B cell (primary cell): ENCODE measurements at regions not wholly inside any gene's neighbourhood (a gene's known extent, or its start where the extent isn't known, plus 50 kb on each side); places are given as distances from the start of the nearest gene placed in this dataset.

Experiments
- ATAC-seq: fragments of 200-7000 bp; cut with Tn5 transposase; one replicate; pipeline ENCODE4 v1.10.0; 2021; ENCODE audit warnings: low read depth, mild to moderate bottlenecking, moderate number of reproducible peaks, moderate library complexity
- CTCF ChIA-PET: fragments of 350-600 bp; sonication (Branson Sonifier 250); formaldehyde crosslinking; loops from one replicate; lab custom pipeline; 2021; ENCODE audit warnings: antibody characterized with exemption, inconsistent platforms; lab: Charles Lee
- POLR2A ChIA-PET: fragments of 350-600 bp; sonication (Branson Sonifier 250); formaldehyde crosslinking; loops from one replicate; lab custom pipeline; 2021; ENCODE audit warnings: antibody characterized with exemption; lab: Charles Lee
- DNase-seq: peaks from one replicate; pipeline ENCODE4 v3.0.0; 2013
- H2AFZ ChIP-seq: 2 replicates; pipeline ENCODE4 v1.6.1; 2012; ENCODE audit warnings: mild to moderate bottlenecking, low read depth, low read length; ENCODE audit not compliant: insufficient read depth, poor library complexity, severe bottlenecking
- H3K27ac ChIP-seq, 2 donors: 1 replicate in 1 of 2; 2 replicates in 1 of 2; pipeline ENCODE4 v1.5.1; 2012 to 2013; ENCODE audit warnings: low read length in 2 of 2, mild to moderate bottlenecking in 2 of 2, moderate library complexity in 1 of 2
- H3K27me3 ChIP-seq, 4 experiments: fragments of 200-600 bp in 1 of 4; sonication (generic) in 1 of 4; replicated peaks in 1 of 4; 1 replicate in 2 of 4; 2 replicates in 2 of 4; pipeline versions ENCODE4 v1.6.1 to v1.7.0; 2013 to 2016; ENCODE audit warnings: low read length in 3 of 4, mild to moderate bottlenecking in 2 of 4, mixed read lengths in 1 of 4, moderate library complexity in 1 of 4; ENCODE audit not compliant: insufficient read depth in 4 of 4, control insufficient read depth in 3 of 4; ENCODE audit errors: control extremely low read depth in 1 of 4
- H3K36me3 ChIP-seq, 2 experiments: replicated peaks in 1 of 2; 1 replicate in 1 of 2; 2 replicates in 1 of 2; pipeline versions ENCODE4 v1.6.1 to v1.7.1; 2013; ENCODE audit warnings: low read length in 1 of 2; ENCODE audit not compliant: insufficient read depth in 2 of 2, control insufficient read depth in 1 of 2; ENCODE audit errors: control extremely low read depth in 1 of 2, extremely low read depth in 1 of 2
- H3K4me1 ChIP-seq, 2 donors: fragments of 200-600 bp in 1 of 2; sonication (generic) in 1 of 2; 1 replicate in 1 of 2; 2 replicates in 1 of 2; pipeline versions ENCODE4 v1.5.1 to v1.6.1; 2013 to 2017; ENCODE audit warnings: low read length in 2 of 2; ENCODE audit not compliant: control insufficient read depth in 2 of 2, insufficient read depth in 2 of 2
- H3K4me2 ChIP-seq: replicated peaks from 2 replicates; pipeline ENCODE3; 2012; ENCODE audit warnings: mild to moderate bottlenecking, low read depth, low read length; ENCODE audit not compliant: poor library complexity, severe bottlenecking
- H3K4me3 ChIP-seq, 5 experiments: fragments of 200-600 bp in 1 of 5; sonication (generic) in 1 of 5; 1 replicate in 3 of 5; 2 replicates in 2 of 5; pipeline versions ENCODE4 v1.5.1 to v1.7.0; 2011 to 2016; ENCODE audit warnings: low read length in 4 of 5, mild to moderate bottlenecking in 4 of 5, low read depth in 2 of 5, control low read depth in 1 of 5, moderate library complexity in 1 of 5; ENCODE audit not compliant: insufficient read depth in 1 of 5; ENCODE audit errors: control extremely low read depth in 1 of 5, extremely low read depth in 1 of 5
- H3K79me2 ChIP-seq: fragments of 200-600 bp; sonication (generic); one replicate; pipeline ENCODE4 v1.6.0; 2016; ENCODE audit warnings: low read length; ENCODE audit not compliant: control insufficient read depth, insufficient read depth
- H3K9ac ChIP-seq: fragments of 200-600 bp; sonication (generic); 2 replicates; pipeline ENCODE4 v1.6.1; 2017; ENCODE audit warnings: mild to moderate bottlenecking, low read length, moderate library complexity
- H3K9me3 ChIP-seq, 3 donors: one replicate each; pipeline versions ENCODE4 v1.6.1 to v1.7.1; 2013; ENCODE audit warnings: low read length in 2 of 3; ENCODE audit not compliant: control insufficient read depth in 2 of 3, insufficient read depth in 1 of 3; ENCODE audit errors: control extremely low read depth in 1 of 3
- H4K20me1 ChIP-seq: 2 replicates; pipeline ENCODE4 v1.6.0; 2012; ENCODE audit warnings: mild to moderate bottlenecking, low read length; ENCODE audit not compliant: insufficient read depth, control insufficient read depth, poor library complexity, severe bottlenecking
- H3K27ac Mint-ChIP-seq: one replicate; pipeline ENCODE4 v1.8.0; 2021; ENCODE audit warnings: mixed read lengths
- H3K27me3 Mint-ChIP-seq: one replicate; pipeline ENCODE4 v1.8.0; 2021; ENCODE audit warnings: mixed read lengths
- H3K4me1 Mint-ChIP-seq: one replicate; pipeline ENCODE4 v1.8.0; 2021; ENCODE audit warnings: mixed read lengths
- H3K4me3 Mint-ChIP-seq: one replicate; pipeline ENCODE4 v1.8.0; 2021; ENCODE audit warnings: mixed read lengths
- H3K9me3 Mint-ChIP-seq: one replicate; pipeline ENCODE4 v1.8.0; 2022; ENCODE audit warnings: mixed read lengths; ENCODE audit not compliant: insufficient read depth
- CTCF ChIP-seq: fragments of 200-600 bp; IDR thresholded peaks from one replicate; pipeline ENCODE4 v1.8.0; 2022; ENCODE audit warnings: antibody characterized with exemption, mild to moderate bottlenecking
- EZH2 ChIP-seq: IDR thresholded peaks from 2 replicates; pipeline ENCODE4 v1.6.1; 2012; ENCODE audit warnings: borderline replicate concordance, low read depth, mild to moderate bottlenecking, moderate library complexity, low read length; ENCODE audit not compliant: insufficient read depth, poor library complexity, severe bottlenecking
- WGBS: methylation state at CpG from one replicate; pipeline ENCODE4 v1.1.5; 2013; ENCODE audit warnings: missing lambda C conversion rate; ENCODE audit not compliant: insufficient coverage; 5-methylcytosine and 5-hydroxymethylcytosine counted together
- intact Hi-C: fragments of 100-400 bp; cut with micrococcal nuclease; formaldehyde crosslinking; loops from one replicate; pipeline ENCODE4 v1.10.0; 2022

- Histone ChIP-seq H3K4me3 (no peak overlapping the region), H3K36me3 (no peaks in the 10 kb centered on the region), H2AFZ (no peak overlapping the region), H3K27ac (no peak overlapping the region), H3K9ac (no peak overlapping the region), H3K4me2 (no peak overlapping the region), H3K27me3 (no peaks in the 10 kb centered on the region), H3K79me2 (no peaks in the 10 kb centered on the region), H4K20me1 (no peaks in the 10 kb centered on the region), H3K4me1 (no peaks in the 10 kb centered on the region), H3K9me3 (peaks cover 0 to 3% (median 0%) of the 10 kb centered on the region in 3 donors)
- H3K27ac Mint-ChIP-seq, result no peak overlapping the region
- H3K27me3 Mint-ChIP-seq, result no peaks in the 10 kb centered on the region
- DNase-seq (no peak), ATAC-seq (no peak)
- H3K4me3 Mint-ChIP-seq, result no peak overlapping the region
- H3K4me1 Mint-ChIP-seq, result no peaks in the 10 kb centered on the region
- TF ChIP-seq EZH2 (no peak), CTCF (no peak)
- H3K9me3 Mint-ChIP-seq, result peaks cover 5% of the 10 kb centered on the region
- CTCF ChIA-PET, result no interaction called here
- POLR2A ChIA-PET, result no interaction called here
- intact Hi-C loops, result no loop called here
Measured at GRCh38 chr21:16536140-16536539, 806.4 kb downstream of the USP25 start.

GRCh38 chr21:16536643-16537434 is 807.1 kb downstream of the USP25 start:
- Histone ChIP-seq H3K79me2 (no peaks in the 10 kb centered on the region), H3K4me2 (no peak overlapping the region), H3K27ac (no peak overlapping the region), H2AFZ (no peak overlapping the region), H3K9ac (no peak overlapping the region), H4K20me1 (no peaks in the 10 kb centered on the region), H3K4me3 (no peak overlapping the region), H3K36me3 (no peaks in the 10 kb centered on the region), H3K4me1 (no peaks in the 10 kb centered on the region), H3K27me3 (no peaks in the 10 kb centered on the region), H3K9me3 (peaks cover 0 to 3% (median 0%) of the 10 kb centered on the region in 3 donors)
- CTCF ChIA-PET, result no interaction called here
- no peaks in the 10 kb centered on the region for H3K27me3 Mint-ChIP-seq
- WGBS, result 100% methylated on average over 1 of the region's 12 CpGs
- POLR2A ChIA-PET, result no interaction called here
- TF ChIP-seq CTCF (no peak), EZH2 (no peak)
- no peak overlapping the region for H3K27ac Mint-ChIP-seq
- H3K9me3 Mint-ChIP-seq, result peaks cover 2% of the 10 kb centered on the region
- DNase-seq, result no peak
- H3K4me1 Mint-ChIP-seq, result no peaks in the 10 kb centered on the region
- no peak for ATAC-seq
- intact Hi-C loops, result no loop called here
- no peak overlapping the region for H3K4me3 Mint-ChIP-seq
